SU-DHL-6 (cell line): ENCODE measurements at regions not wholly inside any gene's neighbourhood (a gene's known extent, or its start where the extent isn't known, plus 50 kb on each side); places are given as distances from the start of the nearest gene placed in this dataset.

ENCODE experiments used
- EZH2phosphoT487 ChIP-seq: fragments of 200-600 bp; sonication (generic), shearing (Covaris generic); conservative IDR thresholded peaks from 2 replicates; pipeline ENCODE4 v1.6.1; 2018; ENCODE audit warnings: mild to moderate bottlenecking, antibody characterized with exemption, low read length, moderate library complexity, mixed read lengths
- TF ChIP-seq, protein P1 (sequence below): fragments of 200-600 bp; sonication (generic); IDR thresholded peaks from one replicate; pipeline ENCODE4 v1.5.1; 2017; ENCODE audit warnings: antibody characterized with exemption, mild to moderate bottlenecking, low read length, moderate library complexity; ENCODE audit not compliant: insufficient read depth, poor library complexity, severe bottlenecking

GRCh38 chr13:52936806-52937205 is 88.4 kb upstream of the PCDH8 start:
- TF ChIP-seq, protein P1, sequence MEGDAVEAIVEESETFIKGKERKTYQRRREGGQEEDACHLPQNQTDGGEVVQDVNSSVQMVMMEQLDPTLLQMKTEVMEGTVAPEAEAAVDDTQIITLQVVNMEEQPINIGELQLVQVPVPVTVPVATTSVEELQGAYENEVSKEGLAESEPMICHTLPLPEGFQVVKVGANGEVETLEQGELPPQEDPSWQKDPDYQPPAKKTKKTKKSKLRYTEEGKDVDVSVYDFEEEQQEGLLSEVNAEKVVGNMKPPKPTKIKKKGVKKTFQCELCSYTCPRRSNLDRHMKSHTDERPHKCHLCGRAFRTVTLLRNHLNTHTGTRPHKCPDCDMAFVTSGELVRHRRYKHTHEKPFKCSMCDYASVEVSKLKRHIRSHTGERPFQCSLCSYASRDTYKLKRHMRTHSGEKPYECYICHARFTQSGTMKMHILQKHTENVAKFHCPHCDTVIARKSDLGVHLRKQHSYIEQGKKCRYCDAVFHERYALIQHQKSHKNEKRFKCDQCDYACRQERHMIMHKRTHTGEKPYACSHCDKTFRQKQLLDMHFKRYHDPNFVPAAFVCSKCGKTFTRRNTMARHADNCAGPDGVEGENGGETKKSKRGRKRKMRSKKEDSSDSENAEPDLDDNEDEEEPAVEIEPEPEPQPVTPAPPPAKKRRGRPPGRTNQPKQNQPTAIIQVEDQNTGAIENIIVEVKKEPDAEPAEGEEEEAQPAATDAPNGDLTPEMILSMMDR = no peak
- TF ChIP-seq EZH2phosphoT487 = no peak
